HuH-7 (cell line): ENCODE measurements at regions not wholly inside any gene's neighbourhood (a gene's known extent, or its start where the extent isn't known, plus 50 kb on each side); places are given as distances from the start of the nearest gene placed in this dataset.

Experiments used
- DNase-seq: peaks from one replicate; pipeline ENCODE4 v3.0.0; 2011; ENCODE audit warnings: low spot score

DNA sequence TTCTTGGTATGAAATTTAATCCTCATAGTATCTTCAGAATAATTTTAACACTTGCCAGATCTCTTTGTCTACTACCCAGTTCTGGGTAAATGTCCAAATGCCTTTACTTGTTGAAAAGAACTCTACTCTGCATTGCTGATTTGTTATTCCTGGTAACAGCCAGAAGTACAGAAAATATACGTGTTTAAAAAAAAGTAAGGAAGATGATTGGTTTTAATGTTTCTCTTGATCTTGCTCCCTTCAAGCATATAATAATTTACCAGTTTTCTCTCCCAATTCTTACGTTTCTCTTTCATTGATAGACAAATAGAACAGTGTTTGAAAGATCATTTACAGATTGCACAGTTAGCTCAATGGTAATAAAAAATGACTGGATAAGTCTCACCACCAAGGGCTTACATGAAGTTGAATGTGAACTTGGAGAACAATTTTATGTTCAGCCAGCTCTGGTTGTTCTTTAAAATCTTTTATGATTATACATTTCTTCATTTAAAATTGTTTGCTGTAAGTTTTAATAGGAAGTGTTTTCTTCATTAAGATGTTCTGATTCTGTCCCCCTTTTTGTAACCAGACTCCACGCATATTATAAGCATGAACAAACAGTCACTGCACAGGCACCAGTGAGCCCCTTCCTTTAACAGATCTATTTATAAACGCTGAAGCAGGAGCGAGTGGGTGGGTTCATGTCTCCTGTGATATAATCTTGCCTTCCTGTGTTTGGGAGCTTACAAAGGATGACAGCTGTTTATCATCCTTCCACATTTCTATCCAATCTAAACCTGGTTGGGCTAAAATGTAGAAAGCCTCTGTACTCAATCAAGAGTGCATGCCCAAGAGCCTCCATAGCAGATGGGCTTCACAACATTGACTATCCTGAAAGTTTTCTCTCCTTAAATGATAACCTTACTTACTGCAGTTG lies 299.5 kb downstream of the PRL start:
- DNase-seq: no peak

DNA sequence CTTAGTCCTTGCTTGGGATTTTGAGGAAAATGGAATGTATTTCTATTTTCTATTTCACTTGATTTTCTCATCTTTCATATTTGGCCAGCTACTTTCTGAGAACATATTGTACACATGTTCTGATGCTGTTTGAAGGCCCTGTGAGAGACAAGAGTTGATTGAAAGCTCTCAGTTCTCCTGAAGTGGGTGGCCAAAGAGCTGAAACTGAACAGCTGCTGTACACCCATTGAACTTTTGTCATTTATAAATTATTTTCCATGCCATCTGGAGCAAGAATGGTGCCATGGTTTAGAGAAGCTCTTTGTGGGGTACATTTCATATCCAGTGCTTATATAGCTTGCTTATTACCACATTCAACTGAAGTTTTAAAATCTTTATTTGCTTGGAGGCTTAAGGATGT lies 298.3 kb downstream of the PRL start:
- DNase-seq: no peak

DNA sequence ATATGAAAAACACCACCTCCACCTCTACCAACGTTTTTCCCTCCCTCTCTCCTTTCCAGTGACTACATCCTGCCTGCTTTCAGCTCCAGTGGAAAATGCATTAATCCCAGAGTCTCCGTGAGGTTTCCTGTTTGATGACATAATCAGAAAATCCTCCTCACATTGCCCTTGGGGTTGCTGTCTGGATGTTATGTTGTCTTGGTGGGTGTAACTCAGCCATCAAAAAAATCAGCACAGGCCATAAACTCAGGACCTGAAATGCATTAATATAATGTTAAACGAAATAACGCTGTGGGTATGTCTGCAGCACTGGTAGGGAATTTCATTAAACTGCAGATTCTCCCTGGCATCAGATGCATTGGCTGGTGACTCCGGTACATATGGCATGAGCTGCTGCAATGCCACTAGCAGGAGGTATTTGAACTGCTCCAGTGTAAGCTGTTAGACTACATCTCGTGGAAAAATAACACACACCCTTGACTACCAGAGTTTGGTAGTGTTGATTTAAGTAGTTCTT lies 297.8 kb downstream of the PRL start:
- DNase-seq: no peak

DNA sequence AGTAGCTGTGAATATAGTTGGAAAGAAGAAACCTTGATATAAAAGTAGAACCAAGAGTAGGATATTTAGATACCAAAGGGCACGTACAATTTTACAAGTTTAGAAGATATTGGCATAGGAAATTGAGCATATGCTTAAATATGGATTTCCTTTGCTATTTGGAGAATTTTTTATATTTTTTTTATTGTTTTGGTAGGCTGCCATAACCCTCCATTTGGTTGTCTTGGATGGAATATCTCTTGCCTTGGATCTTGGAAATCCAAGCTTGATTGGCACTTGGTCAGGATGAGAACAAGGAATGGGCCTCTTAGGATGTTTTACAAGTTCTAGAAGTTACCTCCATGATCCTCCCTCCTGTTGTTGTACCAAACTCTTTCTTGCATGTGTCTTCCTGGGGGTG lies 297.1 kb downstream of the PRL start:
- no peak for DNase-seq

DNA sequence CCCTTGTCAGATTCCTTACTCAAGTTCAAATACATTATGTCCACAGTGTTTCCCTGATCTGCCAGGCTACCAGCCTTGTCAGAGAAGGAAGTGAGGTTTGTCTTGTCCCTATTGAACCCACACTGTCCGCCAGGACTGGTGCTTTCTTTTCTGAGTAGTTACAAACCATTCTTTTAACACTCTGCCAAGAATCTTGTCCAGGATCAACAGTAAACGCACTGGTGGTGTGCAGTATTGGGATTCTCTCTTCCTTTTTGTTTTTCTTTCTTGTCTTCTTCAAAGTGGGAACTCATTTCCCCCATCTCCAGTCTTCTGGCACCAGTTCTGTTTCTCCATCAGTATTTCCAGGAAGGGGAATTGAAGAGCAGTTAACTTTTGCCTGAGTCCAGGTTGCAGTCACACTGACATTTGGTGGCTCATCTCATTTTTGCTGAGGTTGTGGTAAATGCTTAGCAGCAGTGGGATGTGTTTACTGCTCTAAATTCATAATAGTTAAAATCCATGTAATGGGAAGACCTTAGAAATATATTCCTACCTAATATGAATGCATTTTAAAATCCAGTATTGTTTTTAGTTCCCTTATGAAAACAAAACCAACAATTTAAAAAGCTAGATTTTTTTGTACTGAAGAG lies 295.3 kb downstream of the PRL start:
- DNase-seq: no peak

DNA sequence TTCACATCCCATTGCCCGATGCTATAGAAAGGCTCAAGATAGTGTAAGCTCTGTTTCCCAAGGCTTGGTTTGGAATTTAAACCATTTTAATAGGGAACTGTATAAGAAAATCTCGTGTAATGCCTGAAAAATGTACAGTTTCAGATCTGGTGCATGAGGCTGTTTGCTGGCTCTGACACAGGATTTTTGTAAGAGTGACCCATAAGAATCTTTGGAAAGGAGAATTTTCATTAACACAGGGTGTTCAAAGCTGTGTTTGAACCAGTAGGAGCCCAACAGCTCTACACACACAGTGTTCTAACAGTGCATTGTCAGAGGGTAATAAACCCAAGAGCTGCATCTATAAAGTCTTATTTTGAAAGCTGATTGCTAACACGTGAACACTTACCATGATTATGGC lies 293.5 kb downstream of the PRL start:
- DNase-seq: no peak

DNA sequence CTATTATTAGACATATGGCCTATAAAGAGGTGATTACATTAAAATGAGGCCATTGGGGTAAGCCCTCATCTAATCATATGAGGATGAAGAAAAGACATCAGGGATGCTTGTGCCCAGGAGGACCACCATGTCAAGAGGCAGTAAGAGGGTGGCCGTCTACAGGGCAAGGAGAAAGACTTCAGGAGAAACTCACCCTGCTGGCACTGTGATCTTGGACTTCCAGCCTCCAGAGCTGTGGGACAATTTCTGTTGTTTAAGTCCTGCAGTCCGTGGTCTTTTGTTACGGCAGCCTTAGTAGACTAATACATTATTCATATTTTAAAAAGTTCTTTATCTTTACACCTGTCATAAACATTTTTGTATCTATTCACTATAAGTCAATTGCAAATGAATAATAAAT lies 290.0 kb downstream of the PRL start:
- DNase-seq: no peak

DNA sequence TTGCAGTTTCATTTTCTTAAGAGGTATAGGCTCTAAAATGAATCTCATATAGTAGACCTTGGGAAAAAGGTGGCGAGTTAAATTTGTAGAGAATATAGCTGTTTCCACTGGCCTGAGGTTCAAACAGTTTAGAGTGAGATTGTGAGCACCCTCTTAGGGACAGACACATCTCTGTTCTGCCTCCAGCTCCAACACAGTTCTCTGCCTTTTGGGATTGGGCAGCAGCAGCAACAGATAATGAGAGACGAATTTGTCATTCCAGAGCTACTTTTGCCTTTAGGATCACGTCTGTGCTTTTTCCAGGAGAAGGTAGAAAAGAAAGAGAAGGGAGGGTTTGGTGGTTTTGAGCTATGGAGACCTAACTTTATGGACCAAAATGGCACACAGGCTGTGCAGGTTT lies 289.4 kb downstream of the PRL start:
- DNase-seq: no peak

DNA sequence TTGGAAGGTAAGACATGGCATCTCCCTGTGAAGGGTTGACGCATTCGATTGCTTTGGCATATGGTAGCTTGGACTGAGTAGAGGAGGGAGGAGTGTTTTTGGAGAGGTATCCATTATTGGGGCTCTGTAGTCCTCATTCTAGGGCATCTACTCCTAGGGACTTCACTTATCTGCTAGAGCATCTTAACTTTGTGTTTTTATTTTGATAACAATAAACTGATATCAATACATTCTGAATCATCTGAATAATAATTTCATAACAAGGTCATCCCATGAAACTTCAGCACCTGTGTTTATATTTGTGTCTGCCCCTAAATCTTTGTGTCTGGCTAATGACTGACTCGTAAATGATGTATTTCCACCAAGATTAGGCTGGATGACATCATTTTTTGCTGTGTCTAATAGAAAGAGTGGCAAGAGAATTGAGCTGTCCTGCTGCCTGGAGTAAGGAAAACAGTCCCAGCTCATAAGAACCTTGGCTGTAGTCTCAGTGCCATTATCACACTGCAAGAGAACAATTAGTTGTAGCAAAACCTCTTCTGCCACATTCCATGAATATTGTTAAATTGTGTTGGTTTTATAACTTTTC lies 288.5 kb downstream of the PRL start:
- DNase-seq: no peak

DNA sequence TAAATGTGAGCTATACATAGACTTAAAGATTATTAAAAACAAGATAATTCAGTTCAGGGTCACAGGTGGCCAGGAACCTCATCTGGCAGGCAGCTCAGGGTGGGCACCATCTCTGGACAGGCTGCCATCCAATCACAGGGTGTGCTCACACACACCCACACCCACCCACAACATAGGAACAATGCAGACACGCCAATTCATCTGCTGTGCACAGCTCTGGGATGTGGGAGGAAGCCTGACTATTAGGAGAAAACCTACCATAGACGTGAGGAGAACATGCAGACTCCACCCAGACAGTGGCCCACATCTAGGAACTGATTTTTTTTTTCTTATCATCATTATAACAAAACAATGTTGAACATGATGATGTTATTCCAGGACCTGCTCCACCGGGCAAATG lies 286.7 kb downstream of the PRL start:
- no peak for DNase-seq

DNA sequence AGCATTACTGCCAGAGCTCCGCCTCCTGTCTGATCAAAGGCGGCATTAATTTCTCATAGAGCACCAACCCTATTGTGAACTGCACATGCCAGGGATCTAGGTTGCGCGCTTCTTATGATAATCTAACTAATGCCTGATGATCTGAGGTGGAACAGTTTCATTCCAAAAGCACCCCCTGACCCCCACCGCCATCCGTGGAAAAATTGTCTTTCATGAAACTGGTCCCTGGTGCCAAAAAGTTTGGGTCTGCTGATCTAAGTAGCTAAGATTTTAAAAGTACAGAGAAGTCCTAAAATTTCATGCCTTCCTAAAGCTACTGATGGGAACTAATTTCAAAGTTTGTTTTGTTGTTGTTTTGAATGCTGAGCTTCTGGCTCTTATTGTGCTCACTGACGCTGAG lies 281.6 kb downstream of the PRL start:
- no peak for DNase-seq

DNA sequence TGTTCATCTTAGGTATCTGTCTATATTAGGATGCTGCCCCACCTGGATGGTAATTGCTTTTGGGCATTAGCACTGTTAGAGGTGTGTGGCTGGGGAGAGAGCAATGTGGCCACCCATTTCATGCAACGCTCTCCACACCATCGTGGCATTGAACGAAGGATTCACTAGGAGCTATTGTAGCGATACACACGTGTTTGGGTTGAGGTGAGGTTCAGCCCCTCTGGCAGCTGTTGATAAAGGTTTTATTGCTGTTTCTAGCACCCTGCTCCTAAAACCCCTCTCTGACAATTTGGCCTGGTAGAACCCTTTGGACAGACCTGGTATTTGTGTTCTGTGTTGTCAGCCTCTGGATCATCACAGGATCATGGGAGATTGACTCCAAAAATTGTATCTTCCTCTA lies 280.9 kb downstream of the PRL start:
- no peak for DNase-seq

DNA sequence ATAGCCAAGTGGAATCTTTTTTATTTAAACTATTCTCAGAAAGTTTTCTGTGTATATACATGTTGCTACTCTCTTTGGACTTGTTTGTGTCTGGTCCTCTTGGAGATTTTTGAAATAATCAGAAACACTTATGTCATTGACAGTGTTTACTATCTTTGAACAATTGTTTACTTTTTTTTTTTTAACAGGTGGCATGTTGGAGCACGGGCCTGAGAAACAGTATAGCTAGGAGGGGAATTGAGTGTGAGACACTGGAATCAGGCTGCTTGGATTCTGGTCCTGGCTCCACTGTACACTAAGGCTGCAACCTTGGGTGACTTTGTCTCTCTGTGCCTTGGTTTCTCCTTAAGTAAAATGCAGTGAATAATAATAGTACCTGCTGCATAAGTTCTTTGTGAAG lies 279.6 kb downstream of the PRL start:
- DNase-seq: no peak

DNA sequence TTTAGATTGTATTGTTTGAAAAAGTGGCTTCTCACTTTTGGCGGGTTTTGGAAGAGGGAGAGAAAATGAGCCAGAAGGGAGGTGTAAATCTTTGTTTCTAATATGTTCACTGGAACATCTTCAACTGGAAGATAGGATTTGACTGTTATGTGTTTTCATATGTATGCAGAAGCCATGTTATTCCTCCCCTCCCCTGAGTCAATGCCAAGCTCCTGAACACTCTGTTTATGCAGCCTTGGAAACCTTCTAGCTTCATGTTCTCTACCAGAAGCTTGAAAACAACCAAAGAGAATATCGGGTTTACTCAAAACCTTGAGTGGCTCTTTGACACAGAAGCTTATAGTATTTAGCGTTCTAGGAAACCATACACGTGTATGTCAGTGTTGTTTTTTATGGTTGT lies 279.1 kb downstream of the PRL start:
- DNase-seq: no peak

DNA sequence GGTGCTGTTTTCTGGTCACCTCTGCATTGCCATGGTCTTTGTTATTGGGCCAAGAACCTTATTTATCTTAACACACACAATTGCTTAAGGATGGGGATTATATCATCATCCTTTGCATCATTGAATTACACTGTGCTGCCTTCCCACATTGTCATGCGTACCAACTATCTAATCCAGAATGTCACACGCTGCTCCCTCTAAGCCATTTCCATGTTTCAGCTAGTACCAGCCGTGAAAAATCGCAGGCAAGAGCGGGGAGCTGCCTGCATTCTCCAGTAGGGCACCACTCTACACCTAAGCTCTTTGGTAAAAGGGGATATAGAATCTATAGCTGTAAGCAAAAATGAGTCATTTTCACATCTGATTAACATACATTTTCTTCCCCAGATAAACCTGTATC lies 277.0 kb downstream of the PRL start:
- no peak for DNase-seq

DNA sequence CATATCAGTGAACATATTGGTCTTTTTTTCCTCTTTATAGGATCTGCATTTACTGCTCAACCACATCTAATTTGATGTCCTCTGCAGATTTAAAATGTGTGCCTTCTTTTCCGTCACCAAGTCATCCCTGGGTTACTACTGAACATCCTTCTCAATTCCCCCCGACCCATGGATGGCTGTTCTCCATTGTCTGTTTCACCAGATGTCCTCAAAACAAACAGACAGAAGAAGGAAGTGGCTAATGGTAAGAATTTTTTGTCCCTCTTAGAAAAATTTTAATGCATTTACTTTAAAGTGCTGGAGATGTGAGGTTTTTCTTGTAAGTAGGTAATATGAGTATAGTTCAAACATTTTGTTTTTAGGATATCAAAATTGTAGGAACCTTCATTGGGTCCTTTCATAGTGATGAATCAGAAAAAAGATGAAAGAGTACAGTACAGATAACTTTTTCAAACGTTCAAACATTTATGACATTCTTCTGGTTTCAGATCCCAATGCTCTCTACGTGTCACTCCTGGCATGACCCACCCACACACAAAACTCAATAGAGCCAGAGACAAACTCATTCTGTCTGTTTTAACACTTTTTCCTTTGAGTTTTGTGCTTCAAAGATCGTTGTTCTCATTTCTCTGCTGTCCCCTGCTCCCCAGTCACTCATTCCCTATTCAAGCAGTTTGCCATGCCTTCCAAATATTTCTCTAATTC lies 276.4 kb downstream of the PRL start:
- DNase-seq: no peak

DNA sequence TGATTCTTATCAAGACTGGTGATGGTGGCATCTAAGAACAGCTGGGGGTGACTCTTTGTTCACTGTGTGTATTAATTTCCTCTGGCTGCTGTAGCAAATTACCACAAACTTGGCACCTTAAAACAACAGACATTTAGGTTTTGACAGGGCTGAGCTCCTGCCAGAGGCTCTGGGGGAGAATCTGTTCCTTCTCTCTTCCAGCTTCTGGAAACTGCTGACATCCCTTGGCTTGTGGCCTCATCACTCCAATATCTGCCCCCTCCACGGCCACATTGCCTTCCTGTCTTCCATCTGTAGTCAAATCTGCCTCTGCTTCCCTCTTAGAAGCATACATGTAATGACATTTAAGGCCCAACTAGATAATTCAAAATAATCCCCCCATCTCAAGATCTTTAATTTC lies 274.9 kb downstream of the PRL start:
- DNase-seq: no peak

DNA sequence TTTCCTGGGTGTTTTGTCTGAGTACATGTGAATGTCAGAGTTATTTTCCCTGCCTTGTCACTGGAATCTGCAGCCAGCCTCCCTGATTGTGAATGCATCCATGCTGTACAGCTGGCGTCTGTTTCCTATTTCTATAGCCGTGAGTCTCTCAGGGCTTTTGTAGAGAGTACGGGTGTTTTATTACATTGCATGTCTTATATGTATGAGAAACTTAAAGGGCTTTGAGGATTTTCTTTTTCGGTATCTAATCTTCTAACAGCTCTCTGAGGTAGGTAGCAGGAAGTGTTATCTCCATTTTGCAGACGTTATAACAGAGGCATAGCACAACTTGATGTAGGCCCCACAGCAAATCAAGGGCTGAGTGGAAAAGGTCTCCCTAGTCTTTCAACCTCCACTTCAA lies 272.9 kb downstream of the PRL start:
- DNase-seq: no peak

DNA sequence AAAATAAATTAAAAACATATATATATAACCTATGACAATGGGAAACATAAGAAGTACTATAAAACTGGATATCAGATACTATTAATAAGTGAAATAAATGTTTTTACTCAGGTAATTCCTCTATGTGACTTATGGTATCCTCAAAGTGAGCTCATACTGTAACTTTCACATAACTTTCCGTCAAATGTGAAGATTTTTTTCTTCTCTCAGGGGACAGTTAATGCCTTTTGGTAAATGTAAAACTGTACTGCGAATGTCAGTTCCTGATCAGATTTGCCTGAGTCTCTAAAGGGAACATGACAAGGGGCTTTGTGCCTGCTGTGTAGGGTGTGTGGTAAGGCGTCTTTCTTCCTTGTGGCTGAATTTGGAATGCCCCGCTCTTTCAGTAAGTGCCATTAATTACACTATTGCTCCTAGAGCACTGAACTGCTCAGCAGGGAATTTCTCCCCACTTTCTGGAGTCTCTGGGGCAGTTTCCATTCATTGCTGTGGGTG lies 271.8 kb downstream of the PRL start:
- no peak for DNase-seq

DNA sequence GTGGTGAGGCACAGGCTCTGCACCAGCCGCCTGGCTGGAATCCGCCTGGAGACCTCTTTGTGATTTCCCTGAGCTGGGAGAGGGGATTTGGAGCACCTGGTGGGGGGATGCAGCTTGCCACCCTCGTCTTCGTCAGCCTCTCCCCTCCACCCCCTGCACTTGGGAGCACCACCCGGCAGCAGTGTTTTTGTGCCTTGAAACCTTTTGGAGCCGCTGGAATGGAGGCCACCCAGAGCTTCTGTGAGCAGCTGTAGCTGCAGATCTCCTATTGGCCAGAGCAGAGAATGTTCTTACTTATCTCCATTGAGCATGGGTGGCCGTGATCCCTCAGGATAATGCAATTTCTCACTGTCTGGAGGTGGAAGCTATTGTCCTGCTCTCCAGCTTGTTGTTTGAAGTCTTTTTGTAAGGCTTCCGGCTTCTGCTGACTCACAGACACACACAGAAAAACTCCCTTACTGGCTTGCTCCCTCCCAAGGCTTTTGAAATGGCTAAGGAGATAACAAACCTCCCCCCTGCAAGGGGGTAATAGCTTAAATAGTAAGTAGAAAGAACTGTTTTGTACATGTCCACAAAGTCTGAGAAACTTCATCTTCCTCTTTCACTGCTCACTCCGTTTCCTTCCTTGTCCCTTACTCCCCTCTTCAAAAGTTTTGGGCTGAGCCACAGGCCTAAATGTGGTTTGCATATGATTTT lies 271.2 kb downstream of the PRL start:
- no peak for DNase-seq

DNA sequence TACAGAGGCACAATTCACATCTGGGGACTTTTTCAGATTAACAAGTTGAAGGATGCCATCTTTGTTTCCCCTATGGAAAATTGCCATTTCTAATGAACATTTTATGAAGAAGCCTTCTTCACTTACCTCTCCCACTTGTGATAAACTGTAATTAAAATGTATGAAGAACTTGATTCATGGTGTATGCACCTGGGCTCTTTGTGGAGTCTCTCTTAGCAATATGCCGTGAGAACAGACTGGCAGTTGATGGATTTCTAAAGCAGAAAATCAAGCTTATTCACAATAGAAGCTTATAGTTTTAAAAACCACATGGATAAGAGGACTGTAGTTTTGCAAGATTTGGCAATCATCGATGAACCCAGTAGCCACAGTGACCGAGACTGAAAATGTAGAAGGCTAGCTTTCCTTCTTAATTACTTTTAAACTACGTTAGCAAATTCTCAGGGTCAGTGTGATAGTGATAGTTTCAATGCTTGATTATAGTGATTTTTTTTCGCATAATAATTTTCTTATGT lies 270.6 kb downstream of the PRL start:
- DNase-seq: no peak
